DND-41 (cell line): ENCODE measurements at regions not wholly inside any gene's neighbourhood (a gene's known extent, or its start where the extent isn't known, plus 50 kb on each side); places are given as distances from the start of the nearest gene placed in this dataset.

Source experiments
- EZH2 ChIP-seq: IDR thresholded peaks from 3 replicates; pipeline ENCODE4 v1.6.1; 2012; ENCODE audit warnings: borderline replicate concordance, low read depth, mild to moderate bottlenecking, moderate library complexity, low read length, inconsistent platforms; ENCODE audit not compliant: severe bottlenecking
- TF ChIP-seq, protein P1 (sequence below): IDR thresholded peaks from 2 replicates; pipeline ENCODE4 v1.5.1; 2012; ENCODE audit warnings: borderline replicate concordance, low read length, moderate library complexity, mild to moderate bottlenecking; ENCODE audit not compliant: poor library complexity, severe bottlenecking; ENCODE audit errors: extremely low read depth

- TF ChIP-seq, protein P1, sequence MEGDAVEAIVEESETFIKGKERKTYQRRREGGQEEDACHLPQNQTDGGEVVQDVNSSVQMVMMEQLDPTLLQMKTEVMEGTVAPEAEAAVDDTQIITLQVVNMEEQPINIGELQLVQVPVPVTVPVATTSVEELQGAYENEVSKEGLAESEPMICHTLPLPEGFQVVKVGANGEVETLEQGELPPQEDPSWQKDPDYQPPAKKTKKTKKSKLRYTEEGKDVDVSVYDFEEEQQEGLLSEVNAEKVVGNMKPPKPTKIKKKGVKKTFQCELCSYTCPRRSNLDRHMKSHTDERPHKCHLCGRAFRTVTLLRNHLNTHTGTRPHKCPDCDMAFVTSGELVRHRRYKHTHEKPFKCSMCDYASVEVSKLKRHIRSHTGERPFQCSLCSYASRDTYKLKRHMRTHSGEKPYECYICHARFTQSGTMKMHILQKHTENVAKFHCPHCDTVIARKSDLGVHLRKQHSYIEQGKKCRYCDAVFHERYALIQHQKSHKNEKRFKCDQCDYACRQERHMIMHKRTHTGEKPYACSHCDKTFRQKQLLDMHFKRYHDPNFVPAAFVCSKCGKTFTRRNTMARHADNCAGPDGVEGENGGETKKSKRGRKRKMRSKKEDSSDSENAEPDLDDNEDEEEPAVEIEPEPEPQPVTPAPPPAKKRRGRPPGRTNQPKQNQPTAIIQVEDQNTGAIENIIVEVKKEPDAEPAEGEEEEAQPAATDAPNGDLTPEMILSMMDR, result no peak
- no peak for TF ChIP-seq EZH2
Measured at GRCh38 chr12:33650832-33651231, 211.2 kb upstream of the SYT10 start.
